Liver (tissue), 2 donors: ENCODE measurements at regions not wholly inside any gene's neighbourhood (a gene's known extent, or its start where the extent isn't known, plus 50 kb on each side); places are given as distances from the start of the nearest gene placed in this dataset.
"Not testable (repeated sequence)": the region's sequence is repeated elsewhere in the genome, so short reads cannot be mapped to it uniquely, and the experiment has no call there.

Experiments
- CTCF ChIP-seq: fragments of 150-350 bp; IDR thresholded peaks from 2 replicates; pipeline ENCODE4 v1.5.1; 2017; ENCODE audit warnings: improper control_type of control experiment, low read depth, low read length; ENCODE audit not compliant: missing input control
- REST ChIP-seq: IDR thresholded peaks from 2 replicates; pipeline ENCODE4 v1.6.1; 2016; ENCODE audit warnings: antibody characterized with exemption, mild to moderate bottlenecking
- donor health status: healthy.

GRCh38 chr6:67686225-67686624, 948.9 kb upstream of the ADGRB3 start:
- TF ChIP-seq REST, CTCF: not testable (repeated sequence)
